ENCODE measurements at regions not wholly inside any gene's neighbourhood (a gene's known extent, or its start where the extent isn't known, plus 50 kb on each side); places are given as distances from the start of the nearest gene placed in this dataset.

DNA sequence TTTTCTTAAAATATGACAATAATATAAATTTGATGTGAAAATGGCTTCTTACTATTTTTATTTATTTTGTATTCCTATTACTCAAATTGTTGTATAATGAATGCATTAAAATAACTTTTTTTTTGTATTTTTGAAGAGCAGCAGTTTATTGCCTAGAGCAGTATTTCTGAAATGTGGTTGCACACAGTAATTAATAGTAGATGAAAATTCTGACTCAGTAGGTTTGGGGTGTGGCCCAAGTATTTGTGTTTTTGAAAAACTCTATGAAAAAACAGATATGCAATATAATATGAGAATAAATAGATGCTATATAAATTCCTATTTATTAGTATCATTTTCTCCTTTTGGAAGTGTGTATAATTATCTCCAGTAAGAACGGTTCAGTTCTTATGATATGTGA is 2225.3 kb upstream of the C9orf72 start:
- no peaks in the 10 kb centered on the region for H3K4me1 ChIP-seq (ENCODE audit: insufficient read depth, low read length)
- H3K79me2 ChIP-seq (ENCODE audit: insufficient read depth, low read length) = no peaks in the 10 kb centered on the region
- no peak overlapping the region for H2BK5ac ChIP-seq (ENCODE audit: insufficient read length, low read length)
- Mint-ChIP-seq H3K27me3 (ENCODE audit: low read depth) (no peaks in the 10 kb centered on the region), H3K4me3 (no peak overlapping the region), H3K4me1 (peaks cover 2 to 3% of the 10 kb centered on the region in 2 experiments; a peak in 2 of 4 replicates), H3K9me3 (no peaks in the 10 kb centered on the region), H3K36me3 (ENCODE audit: insufficient read depth in 1 of 3, low read depth in 3 of 3) (no peaks in the 10 kb centered on the region), H3K27ac (no peak overlapping the region)
- no peak for DNase-seq
- H3K18ac ChIP-seq (ENCODE audit: insufficient read length, low read depth, low read length) = no peak overlapping the region
- H3K4ac ChIP-seq (ENCODE audit: low read depth, low read length) = no peak overlapping the region
- no peak overlapping the region for H3K23ac ChIP-seq (ENCODE audit: insufficient read length, low read depth, low read length)
- H3K79me1 ChIP-seq (ENCODE audit: insufficient read depth, low read depth, low read length, poor library complexity, severe bottlenecking) = no peaks in the 10 kb centered on the region
- no peak overlapping the region for H4K5ac ChIP-seq (ENCODE audit: insufficient read length, low read depth, low read length)
- TF ChIP-seq, protein P1, sequence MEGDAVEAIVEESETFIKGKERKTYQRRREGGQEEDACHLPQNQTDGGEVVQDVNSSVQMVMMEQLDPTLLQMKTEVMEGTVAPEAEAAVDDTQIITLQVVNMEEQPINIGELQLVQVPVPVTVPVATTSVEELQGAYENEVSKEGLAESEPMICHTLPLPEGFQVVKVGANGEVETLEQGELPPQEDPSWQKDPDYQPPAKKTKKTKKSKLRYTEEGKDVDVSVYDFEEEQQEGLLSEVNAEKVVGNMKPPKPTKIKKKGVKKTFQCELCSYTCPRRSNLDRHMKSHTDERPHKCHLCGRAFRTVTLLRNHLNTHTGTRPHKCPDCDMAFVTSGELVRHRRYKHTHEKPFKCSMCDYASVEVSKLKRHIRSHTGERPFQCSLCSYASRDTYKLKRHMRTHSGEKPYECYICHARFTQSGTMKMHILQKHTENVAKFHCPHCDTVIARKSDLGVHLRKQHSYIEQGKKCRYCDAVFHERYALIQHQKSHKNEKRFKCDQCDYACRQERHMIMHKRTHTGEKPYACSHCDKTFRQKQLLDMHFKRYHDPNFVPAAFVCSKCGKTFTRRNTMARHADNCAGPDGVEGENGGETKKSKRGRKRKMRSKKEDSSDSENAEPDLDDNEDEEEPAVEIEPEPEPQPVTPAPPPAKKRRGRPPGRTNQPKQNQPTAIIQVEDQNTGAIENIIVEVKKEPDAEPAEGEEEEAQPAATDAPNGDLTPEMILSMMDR (conservative IDR thresholded peaks at IDR 0.05) = no peak
- no peak overlapping the region for H3K27ac ChIP-seq (ENCODE audit: insufficient read length, low read depth, low read length)
- H4K8ac ChIP-seq (replicated peaks; ENCODE audit: insufficient read length, low read depth, low read length) = no peak overlapping the region
- no peak overlapping the region for H3K56ac ChIP-seq (ENCODE audit: insufficient read length, low read depth, low read length)
- no peak overlapping the region for H3K9ac ChIP-seq (ENCODE audit: extremely low read depth, insufficient read length, low read length)
- no peaks in the 10 kb centered on the region for H4K20me1 ChIP-seq (ENCODE audit: control insufficient read depth, insufficient read depth, insufficient read length)
- H2BK12ac ChIP-seq (ENCODE audit: insufficient read length, low read depth, low read length) = no peak overlapping the region
- no peaks in the 10 kb centered on the region for H3K23me2 ChIP-seq (ENCODE audit: insufficient read length, low read depth, low read length, poor library complexity, severe bottlenecking)
- no CpG with 5 or more reads among the region's 1 CpG for WGBS (ENCODE audit: extremely low coverage, insufficient read length, low lambda C conversion rate)
- H3K4me2 ChIP-seq (ENCODE audit: insufficient read depth, insufficient read length, low read length) = no peak overlapping the region
- H2BK120ac ChIP-seq (ENCODE audit: low read depth, low read length, poor library complexity, severe bottlenecking) = no peak overlapping the region
- H2AK5ac ChIP-seq (ENCODE audit: insufficient read length, low read length) = no peak overlapping the region
- H2BK20ac ChIP-seq (ENCODE audit: low read depth, low read length, poor library complexity, severe bottlenecking) = no peak overlapping the region
- no peaks in the 10 kb centered on the region for H3K9me3 ChIP-seq (ENCODE audit: control insufficient read depth, low read depth, low read length)
- no peak overlapping the region for H3K14ac ChIP-seq (ENCODE audit: insufficient read depth, low read length)
- no peak overlapping the region for H4K91ac ChIP-seq (ENCODE audit: insufficient read length, low read depth, low read length)
- H2BK15ac ChIP-seq (ENCODE audit: low read depth, low read length) = no peak overlapping the region
- no peaks in the 10 kb centered on the region for H3K27me3 ChIP-seq (ENCODE audit: insufficient read depth, low read length)
- H2AFZ ChIP-seq (ENCODE audit: low read length) = no peak overlapping the region
- no peak overlapping the region for H3T11ph ChIP-seq (ENCODE audit: low read length)

Data from H9 (cell line).